ENCODE measurements at regions not wholly inside any gene's neighbourhood (a gene's known extent, or its start where the extent isn't known, plus 50 kb on each side); places are given as distances from the start of the nearest gene placed in this dataset.

DNA sequence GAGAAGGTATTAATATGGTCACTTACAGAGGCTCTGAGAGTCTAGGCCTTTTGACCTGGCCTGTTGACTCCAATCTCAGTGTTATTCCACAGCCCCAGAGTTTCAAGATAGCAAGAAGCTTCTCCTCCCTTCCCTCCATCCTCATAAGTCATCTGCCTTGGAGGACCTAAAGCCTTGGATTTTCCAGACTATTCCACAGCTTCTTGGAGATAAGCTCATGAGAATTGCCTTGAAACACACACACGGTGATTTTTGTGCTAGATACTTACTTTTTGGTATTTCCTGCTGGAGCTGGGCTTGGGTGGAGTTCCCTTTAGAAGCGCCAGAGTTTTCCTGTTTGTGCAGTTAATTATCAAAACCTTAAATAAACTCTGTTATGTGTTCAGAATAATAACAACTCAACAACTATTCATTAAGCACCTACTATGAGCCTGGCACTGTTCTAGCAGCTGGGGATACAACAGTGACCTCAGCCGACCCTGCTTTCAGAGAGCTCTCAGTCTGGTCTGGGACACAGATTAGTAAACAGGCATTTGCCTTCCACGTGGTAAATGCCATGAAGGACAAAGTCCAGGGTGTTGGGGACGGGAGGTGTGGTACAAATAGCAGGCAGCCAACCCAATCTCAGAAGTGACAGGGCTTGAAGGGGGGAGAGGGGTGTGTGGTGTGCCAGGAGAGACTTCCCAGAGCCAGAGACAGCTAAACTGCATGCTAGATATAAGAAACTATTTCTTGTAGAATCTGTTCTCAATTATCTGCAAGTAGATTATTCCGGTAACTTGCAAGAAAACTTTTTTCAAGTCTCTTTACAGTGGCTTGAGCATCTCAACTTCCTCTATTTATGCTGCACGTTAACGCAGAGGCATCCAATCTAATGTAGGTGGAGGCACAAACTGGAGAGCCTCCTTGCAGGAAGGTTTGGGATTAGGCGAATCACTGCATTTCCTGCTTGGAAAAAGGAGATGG is 55.9 kb upstream of the KLF9 start:
- 86% methylated on average over 3 of the region's 9 CpGs for WGBS (ENCODE audit: insufficient coverage)
- Mint-ChIP-seq H3K4me1 (peaks cover 35 to 48% (median 44%) of the 10 kb centered on the region in 3 donors), H3K9me3 (no peaks in the 10 kb centered on the region), H3K27ac (peak overlapping the region; percentile 15 to 66), H3K36me3 (no peaks in the 10 kb centered on the region), H3K27me3 (no peaks in the 10 kb centered on the region), H3K4me3 (peak overlapping the region in 1 of 3 donors; percentile 61)
- DNase-seq (no peak), ATAC-seq (replicated peaks in 1 of 4) (no peak)
- Histone ChIP-seq H3K4me1 (ENCODE audit: control insufficient read depth in 1 of 2, extremely low read depth in 1 of 2, insufficient read depth in 2 of 2, low read length in 2 of 2) (peaks cover 8 to 14% of the 10 kb centered on the region in 2 experiments), H3K27ac (ENCODE audit: low read length) (no peak overlapping the region), H3K27me3 (replicated peaks in 1 of 2; ENCODE audit: control insufficient read depth in 2 of 2, extremely low read depth in 1 of 2, insufficient read depth in 2 of 2, low read length in 1 of 2) (peaks cover 0 to 5% of the 10 kb centered on the region in 2 experiments), H3K9me3 (no peaks in the 10 kb centered on the region), H3K4me3 (ENCODE audit: control insufficient read depth in 1 of 2, extremely low read depth in 1 of 2, low read length in 1 of 2) (no peak overlapping the region), H3K36me3 (ENCODE audit: control insufficient read depth in 2 of 2, extremely low read depth in 1 of 2, insufficient read depth in 1 of 2, low read length in 1 of 2) (no peaks in the 10 kb centered on the region)
- POLR2A ChIA-PET, result interaction anchor here (0.5 to 0.6 kb wide), 3 partner anchors 15 to 131 kb away, joined by 3 to 7 read pairs (median 3); no protein-coding TSS in a partner anchor
- CTCF ChIA-PET, result no interaction called here

DNA sequence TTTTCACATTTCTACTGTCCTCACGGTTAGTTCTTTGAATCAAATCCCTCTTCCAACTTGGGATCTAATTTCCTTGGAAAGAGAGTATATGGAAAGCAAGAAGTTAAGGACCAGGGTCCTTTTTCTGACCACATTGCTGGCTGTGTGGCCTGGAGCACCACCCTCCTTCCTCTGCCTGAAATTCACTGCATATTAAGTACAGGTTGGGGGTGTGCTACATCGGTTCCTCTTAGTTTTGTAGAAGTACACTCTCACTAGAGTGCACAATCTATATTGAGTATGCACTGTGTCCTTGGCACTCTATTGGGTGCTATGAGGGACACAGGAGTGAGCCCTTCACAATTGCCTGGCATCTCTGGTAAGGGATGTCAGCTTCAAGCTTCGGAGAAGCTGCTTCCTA is 53.8 kb upstream of the KLF9 start:
- WGBS (ENCODE audit: insufficient coverage), result no CpG with 5 or more reads among the region's 3 CpGs
- H3K4me3 ChIP-seq (ENCODE audit: control insufficient read depth in 1 of 2, extremely low read depth in 1 of 2, low read length in 1 of 2), result no peak overlapping the region
- peaks cover 0 to 6% of the 10 kb centered on the region in 2 experiments for H3K27me3 ChIP-seq (replicated peaks in 1 of 2; ENCODE audit: control insufficient read depth in 2 of 2, extremely low read depth in 1 of 2, insufficient read depth in 2 of 2, low read length in 1 of 2)
- no peak overlapping the region for H3K4me3 Mint-ChIP-seq
- CTCF ChIA-PET, result no interaction called here
- peaks cover 35 to 48% (median 44%) of the 10 kb centered on the region in 3 donors for H3K4me1 Mint-ChIP-seq
- DNase-seq, result no peak
- H3K27ac ChIP-seq (ENCODE audit: low read length), result no peak overlapping the region
- H3K27ac Mint-ChIP-seq, result no peak overlapping the region
- H3K27me3 Mint-ChIP-seq, result no peaks in the 10 kb centered on the region
- H3K9me3 Mint-ChIP-seq, result no peaks in the 10 kb centered on the region
- POLR2A ChIA-PET, result no interaction called here
- H3K36me3 Mint-ChIP-seq, result no peaks in the 10 kb centered on the region
- H3K9me3 ChIP-seq, result no peaks in the 10 kb centered on the region
- no peaks in the 10 kb centered on the region for H3K36me3 ChIP-seq (ENCODE audit: control insufficient read depth in 2 of 2, extremely low read depth in 1 of 2, insufficient read depth in 1 of 2, low read length in 1 of 2)
- H3K4me1 ChIP-seq (ENCODE audit: control insufficient read depth in 1 of 2, extremely low read depth in 1 of 2, insufficient read depth in 2 of 2, low read length in 2 of 2), result peaks cover 8 to 14% of the 10 kb centered on the region in 2 experiments
- ATAC-seq (replicated peaks in 1 of 4), result no peak

DNA sequence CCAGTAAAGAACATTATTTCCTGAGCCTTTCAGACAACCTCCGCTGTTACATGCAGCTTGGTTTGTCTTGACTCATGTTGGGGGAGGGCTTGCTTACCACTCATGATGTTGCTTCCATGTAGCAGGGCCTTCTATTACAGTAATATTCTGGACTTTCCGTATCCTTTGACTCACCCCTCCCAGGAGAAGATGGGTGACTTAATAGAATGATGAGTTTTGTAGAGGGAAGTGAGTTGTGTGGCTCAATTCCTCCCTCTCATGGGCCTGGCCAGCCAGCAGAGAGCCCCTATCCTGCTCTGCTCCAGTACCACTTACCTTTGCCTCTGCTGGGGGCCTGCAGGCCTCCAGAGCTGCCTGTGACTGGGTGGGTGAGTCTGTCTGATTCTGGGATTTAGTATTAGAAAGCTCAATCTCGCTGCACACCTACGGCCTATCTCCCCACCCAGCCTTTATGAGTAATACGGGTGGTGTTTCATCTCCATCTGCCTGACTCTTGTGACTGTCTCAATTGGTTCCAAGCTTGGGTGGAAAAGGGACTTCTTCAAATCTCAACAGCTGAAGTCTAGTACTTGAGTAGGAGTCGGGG is 52.6 kb upstream of the KLF9 start:
- H3K9me3 ChIP-seq, result no peaks in the 10 kb centered on the region
- H3K4me1 Mint-ChIP-seq, result peaks cover 35 to 46% (median 44%) of the 10 kb centered on the region in 3 donors
- 20% methylated on average over 1 of the region's 6 CpGs for WGBS (ENCODE audit: insufficient coverage)

GRCh38 chr9:70465904-70466303 is 51.4 kb upstream of the KLF9 start:
- ChIA-PET POLR2A (no interaction called here), CTCF (no interaction called here)
- Mint-ChIP-seq H3K27me3 (no peaks in the 10 kb centered on the region), H3K4me1 (peaks cover 29 to 34% (median 34%) of the 10 kb centered on the region in 3 donors), H3K4me3 (no peak overlapping the region), H3K36me3 (no peaks in the 10 kb centered on the region), H3K27ac (no peak overlapping the region), H3K9me3 (no peaks in the 10 kb centered on the region)
- Histone ChIP-seq H3K9me3 (no peaks in the 10 kb centered on the region), H3K4me1 (ENCODE audit: control insufficient read depth in 1 of 2, extremely low read depth in 1 of 2, insufficient read depth in 2 of 2, low read length in 2 of 2) (peaks cover 8 to 14% of the 10 kb centered on the region in 2 experiments), H3K27me3 (replicated peaks in 1 of 2; ENCODE audit: control insufficient read depth in 2 of 2, extremely low read depth in 1 of 2, insufficient read depth in 2 of 2, low read length in 1 of 2) (peaks cover 0 to 2% of the 10 kb centered on the region in 2 experiments), H3K36me3 (ENCODE audit: control insufficient read depth in 2 of 2, extremely low read depth in 1 of 2, insufficient read depth in 1 of 2, low read length in 1 of 2) (no peaks in the 10 kb centered on the region), H3K27ac (ENCODE audit: low read length) (no peak overlapping the region), H3K4me3 (ENCODE audit: control insufficient read depth in 1 of 2, extremely low read depth in 1 of 2, low read length in 1 of 2) (no peak overlapping the region)
- DNase-seq (no peak), ATAC-seq (replicated peaks in 1 of 4) (no peak)
- 79% methylated on average over 4 of the region's 8 CpGs for WGBS (ENCODE audit: insufficient coverage)

More for the DNA sequence above, 52.6 kb upstream of the KLF9 start:
- no peak for DNase-seq
- Histone ChIP-seq H3K27ac (ENCODE audit: low read length) (no peak overlapping the region), H3K4me3 (ENCODE audit: control insufficient read depth in 1 of 2, extremely low read depth in 1 of 2, low read length in 1 of 2) (no peak overlapping the region), H3K27me3 (replicated peaks in 1 of 2; ENCODE audit: control insufficient read depth in 2 of 2, extremely low read depth in 1 of 2, insufficient read depth in 2 of 2, low read length in 1 of 2) (peaks cover 0 to 2% of the 10 kb centered on the region in 2 experiments), H3K4me1 (ENCODE audit: control insufficient read depth in 1 of 2, extremely low read depth in 1 of 2, insufficient read depth in 2 of 2, low read length in 2 of 2) (peaks cover 8 to 14% of the 10 kb centered on the region in 2 experiments), H3K36me3 (ENCODE audit: control insufficient read depth in 2 of 2, extremely low read depth in 1 of 2, insufficient read depth in 1 of 2, low read length in 1 of 2) (no peaks in the 10 kb centered on the region)
- peak overlapping the region in 1 of 2 donors; percentile 59 for H3K27ac Mint-ChIP-seq
- no peaks in the 10 kb centered on the region for H3K27me3 Mint-ChIP-seq
- no peaks in the 10 kb centered on the region for H3K36me3 Mint-ChIP-seq
- H3K4me3 Mint-ChIP-seq, result no peak overlapping the region
- ChIA-PET CTCF (no interaction called here), POLR2A (no interaction called here)
- peak in 1 of 4 experiments; percentile 50 for ATAC-seq (replicated peaks in 1 of 4)
- H3K9me3 Mint-ChIP-seq, result no peaks in the 10 kb centered on the region

GRCh38 chr9:70465398-70465797 is 50.9 kb upstream of the KLF9 start:
- H3K4me3 ChIP-seq (ENCODE audit: control insufficient read depth in 1 of 2, extremely low read depth in 1 of 2, low read length in 1 of 2), result no peak overlapping the region
- H3K27me3 Mint-ChIP-seq, result no peaks in the 10 kb centered on the region
- peaks cover 24 to 29% (median 29%) of the 10 kb centered on the region in 3 donors for H3K4me1 Mint-ChIP-seq
- no peaks in the 10 kb centered on the region for H3K9me3 ChIP-seq
- H3K27me3 ChIP-seq (replicated peaks in 1 of 2; ENCODE audit: control insufficient read depth in 2 of 2, extremely low read depth in 1 of 2, insufficient read depth in 2 of 2, low read length in 1 of 2), result peaks cover 0 to 2% of the 10 kb centered on the region in 2 experiments
- no peak overlapping the region for H3K4me3 Mint-ChIP-seq
- DNase-seq, result no peak
- POLR2A ChIA-PET, result no interaction called here
- ATAC-seq (replicated peaks in 1 of 4), result no peak
- peaks cover 5 to 9% of the 10 kb centered on the region in 2 experiments for H3K4me1 ChIP-seq (ENCODE audit: control insufficient read depth in 1 of 2, extremely low read depth in 1 of 2, insufficient read depth in 2 of 2, low read length in 2 of 2)
- no peaks in the 10 kb centered on the region for H3K36me3 ChIP-seq (ENCODE audit: control insufficient read depth in 2 of 2, extremely low read depth in 1 of 2, insufficient read depth in 1 of 2, low read length in 1 of 2)
- no peak overlapping the region for H3K27ac Mint-ChIP-seq
- WGBS (ENCODE audit: insufficient coverage), result 60% methylated on average over 5 of the region's 6 CpGs
- CTCF ChIA-PET, result no interaction called here
- no peaks in the 10 kb centered on the region for H3K9me3 Mint-ChIP-seq
- no peak overlapping the region for H3K27ac ChIP-seq (ENCODE audit: low read length)
- H3K36me3 Mint-ChIP-seq, result no peaks in the 10 kb centered on the region
